ENCODE measurements at regions not wholly inside any gene's neighbourhood (a gene's known extent, or its start where the extent isn't known, plus 50 kb on each side); places are given as distances from the start of the nearest gene placed in this dataset.

- no peak for DNase-seq (ENCODE audit: low read depth in 2 of 2)
These were observed 120.7 kb upstream of the PAPPA start for GRCh38 chr9:116032683-116033440.

DNA sequence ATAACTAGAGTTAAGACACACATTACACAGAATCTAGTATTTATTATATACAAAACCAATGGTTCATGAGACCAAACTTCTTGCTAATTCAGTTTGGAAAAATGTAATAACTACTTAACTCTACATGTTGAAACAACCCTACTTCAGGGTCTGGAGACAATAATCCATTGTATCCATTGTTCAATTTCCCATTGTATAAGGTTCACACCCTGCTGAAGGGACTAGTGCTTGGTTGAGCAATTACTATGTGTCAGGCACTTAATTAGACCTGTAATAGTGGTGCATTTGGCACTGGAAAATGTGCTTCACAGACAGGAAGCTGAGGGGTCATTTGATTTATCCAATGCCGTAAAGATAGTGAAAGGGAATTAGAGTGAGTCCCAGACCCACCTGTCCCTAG lies 114.3 kb upstream of the PAPPA start:
- DNase-seq (ENCODE audit: low read depth in 2 of 2): no peak

- DNase-seq (ENCODE audit: low read depth in 2 of 2): no peak
These were observed 113.7 kb upstream of the PAPPA start for GRCh38 chr9:116039893-116040292.

DNA sequence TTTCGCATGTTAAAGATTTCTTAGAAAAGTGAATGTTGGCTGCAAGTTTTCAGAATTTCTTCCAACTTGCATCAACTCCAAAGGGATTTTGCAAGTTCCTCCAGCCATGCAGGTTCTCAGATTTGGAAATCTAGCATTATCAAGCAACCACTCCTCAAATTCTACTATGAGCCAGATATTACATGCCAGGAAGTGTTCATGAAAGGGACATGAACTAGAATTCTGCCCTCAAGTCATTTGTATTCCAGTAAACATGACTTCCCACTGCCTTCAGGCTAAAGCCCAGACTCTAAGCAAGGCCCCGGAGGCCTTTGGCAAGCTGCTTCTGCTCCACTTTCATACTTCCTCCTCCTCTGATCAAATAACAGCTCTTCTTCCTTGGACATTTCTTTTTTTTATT lies 111.3 kb upstream of the PAPPA start:
- DNase-seq (ENCODE audit: low read depth in 2 of 2): no peak

- no peak for DNase-seq (ENCODE audit: low read depth in 2 of 2)
These were observed 108.5 kb upstream of the PAPPA start for GRCh38 chr9:116045083-116045482.

GRCh38 chr9:116048081-116048480 lies 105.5 kb upstream of the PAPPA start:
- DNase-seq (ENCODE audit: low read depth in 2 of 2): no peak

GRCh38 chr9:116049456-116049855 lies 104.1 kb upstream of the PAPPA start:
- no peak for DNase-seq (ENCODE audit: low read depth in 2 of 2)

- DNase-seq (ENCODE audit: low read depth in 2 of 2): no peak
These were observed 102.1 kb upstream of the PAPPA start for GRCh38 chr9:116051528-116051927.

DNA sequence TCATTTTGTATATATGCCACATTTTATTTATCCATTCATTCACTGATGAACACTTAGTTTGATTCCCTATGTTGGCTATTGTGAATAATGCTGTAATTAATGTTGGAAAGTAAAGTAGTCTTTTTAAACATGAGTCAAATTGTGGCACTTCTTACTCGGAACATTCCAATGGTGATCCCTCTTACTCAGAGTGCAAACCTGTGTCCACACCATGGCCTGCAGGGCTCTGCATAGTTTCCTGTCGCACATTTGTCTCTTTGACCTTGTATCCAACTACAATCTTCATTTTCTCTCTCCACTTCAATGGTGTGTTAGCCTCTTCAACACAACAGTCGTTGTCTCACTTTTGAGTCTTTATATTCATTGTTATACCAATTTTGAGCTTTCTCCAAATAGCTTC lies 98.1 kb upstream of the PAPPA start:
- DNase-seq (ENCODE audit: low read depth in 2 of 2): no peak

- no peak for DNase-seq (ENCODE audit: low read depth in 2 of 2)
These were observed 96.2 kb upstream of the PAPPA start for GRCh38 chr9:116057371-116057770.

DNA sequence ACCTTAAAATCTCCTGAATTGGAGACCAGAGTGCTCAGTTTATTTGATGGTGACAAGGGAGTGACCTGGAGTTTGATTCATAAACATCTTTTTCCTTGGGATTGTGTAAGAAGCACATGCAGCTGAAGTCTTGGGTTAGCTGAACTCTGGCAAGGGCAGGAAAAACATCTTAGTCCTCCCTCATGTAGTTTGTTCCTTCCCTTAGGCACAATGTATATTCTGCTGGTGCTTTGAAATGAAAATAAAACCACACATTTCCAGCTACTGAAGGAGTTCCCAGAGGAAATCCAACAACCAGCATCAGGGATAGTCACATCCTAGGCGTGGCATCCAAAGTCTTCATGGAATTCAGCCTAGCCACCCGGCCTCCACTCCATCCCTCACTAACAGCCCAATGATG lies 95.2 kb upstream of the PAPPA start:
- DNase-seq (ENCODE audit: low read depth in 2 of 2): no peak

GRCh38 chr9:116059466-116059865 lies 94.1 kb upstream of the PAPPA start:
- DNase-seq (ENCODE audit: low read depth in 2 of 2): no peak

- DNase-seq (ENCODE audit: low read depth in 2 of 2): no peak
These were observed 93.0 kb upstream of the PAPPA start for GRCh38 chr9:116060631-116061030.

- DNase-seq (ENCODE audit: low read depth in 2 of 2): no peak
These were observed 91.9 kb upstream of the PAPPA start for GRCh38 chr9:116061546-116062205.

DNA sequence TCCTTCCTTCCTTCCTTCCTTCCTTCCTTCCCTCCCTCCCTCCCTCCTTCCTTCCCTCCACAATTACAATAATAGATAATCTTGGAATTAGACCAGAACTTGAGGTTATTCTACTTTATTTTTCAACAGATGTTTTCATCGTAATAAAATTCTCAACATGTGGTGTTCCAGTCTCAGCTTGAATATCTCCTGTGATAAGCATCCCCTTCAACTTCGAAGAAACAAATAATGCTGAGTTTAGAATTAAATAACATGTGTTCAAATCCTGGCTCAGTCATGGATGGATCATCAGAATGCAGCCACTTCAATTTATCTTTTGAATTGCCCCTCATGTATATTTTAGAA lies 91.4 kb upstream of the PAPPA start:
- no peak for DNase-seq (ENCODE audit: low read depth in 2 of 2)

GRCh38 chr9:116064970-116065369 lies 88.6 kb upstream of the PAPPA start:
- DNase-seq (ENCODE audit: low read depth in 2 of 2): no peak

DNA sequence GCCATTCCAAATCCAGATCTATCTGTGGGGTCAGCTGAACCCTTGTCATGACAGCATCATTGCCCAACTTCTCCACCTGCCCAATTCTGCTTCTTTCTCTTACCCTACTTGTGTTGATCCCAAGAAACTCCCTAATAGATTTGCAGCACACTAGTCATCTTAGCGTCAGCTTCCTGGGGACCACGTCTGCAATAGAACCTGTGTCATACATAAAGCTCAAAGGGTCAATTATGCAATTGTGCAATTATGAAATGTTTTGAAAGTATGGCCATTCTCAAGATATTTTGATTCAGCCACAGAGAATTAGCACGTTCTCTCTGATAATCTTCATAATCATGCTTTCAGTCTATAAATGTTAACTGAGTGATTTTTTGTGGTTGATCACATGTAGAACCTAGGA lies 87.4 kb upstream of the PAPPA start:
- DNase-seq (ENCODE audit: low read depth in 2 of 2): no peak

GRCh38 chr9:116067566-116067965 lies 86.0 kb upstream of the PAPPA start:
- DNase-seq (ENCODE audit: low read depth in 2 of 2): no peak

- DNase-seq (ENCODE audit: low read depth in 2 of 2): no peak
These were observed 83.2 kb upstream of the PAPPA start for GRCh38 chr9:116070256-116070914.

DNA sequence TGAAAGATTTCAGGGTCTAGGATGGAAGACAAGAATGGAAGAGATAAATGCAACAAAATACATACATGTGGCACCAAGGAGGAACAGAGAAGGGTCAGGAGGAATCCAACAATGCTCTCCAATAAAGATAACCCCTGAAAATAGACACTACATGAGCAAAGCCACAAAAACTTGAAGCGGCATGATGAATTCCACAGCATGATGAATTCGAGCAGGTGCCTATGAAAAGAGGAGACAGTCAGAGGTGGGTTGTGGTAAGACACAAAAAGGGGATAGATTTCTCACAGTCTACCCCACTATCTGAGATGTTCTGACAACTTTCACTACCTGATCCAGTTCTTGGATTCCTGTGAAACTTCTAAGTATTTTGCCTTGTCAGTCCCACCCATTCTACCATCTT lies 81.5 kb upstream of the PAPPA start:
- no peak for DNase-seq (ENCODE audit: low read depth in 2 of 2)

DNA sequence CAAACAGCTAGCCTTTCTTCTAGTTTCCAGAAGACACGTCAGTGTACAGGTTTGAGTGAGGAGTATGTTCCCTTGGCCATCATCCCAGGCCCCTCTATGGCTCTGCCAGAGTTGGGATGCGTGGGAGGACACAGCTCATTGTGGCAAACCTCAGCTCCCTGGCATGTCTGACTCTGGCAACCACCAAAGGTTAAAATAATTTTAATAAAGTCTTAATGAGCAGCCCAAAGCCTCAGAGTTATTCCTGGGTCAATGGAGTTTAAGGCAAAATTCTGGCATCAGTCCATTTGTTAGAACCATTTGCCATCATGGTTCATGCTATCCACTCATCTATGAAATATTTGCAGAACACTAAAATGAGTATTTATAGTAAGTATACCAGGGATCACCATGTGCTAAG lies 79.8 kb upstream of the PAPPA start:
- DNase-seq (ENCODE audit: low read depth in 2 of 2): no peak

DNA sequence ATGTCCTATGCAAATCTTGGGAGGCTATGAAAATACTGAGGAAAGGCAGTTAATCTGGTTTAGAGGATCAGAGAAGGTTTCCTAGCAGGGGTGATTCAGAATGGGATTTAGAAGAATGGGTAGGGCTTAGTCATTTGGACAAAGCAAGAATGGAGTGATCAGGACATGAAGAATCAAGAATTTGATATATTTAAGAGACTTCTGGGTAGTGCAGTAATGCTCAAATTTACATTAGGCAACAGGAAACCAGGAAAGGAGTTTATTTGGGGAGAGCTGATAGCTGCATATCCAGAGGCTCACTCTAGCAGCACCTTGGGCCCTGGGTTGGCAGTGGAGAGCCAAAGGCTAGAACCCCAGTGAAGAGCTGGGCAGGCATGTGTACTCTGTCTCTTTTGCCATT lies 78.9 kb upstream of the PAPPA start:
- DNase-seq (ENCODE audit: low read depth in 2 of 2): no peak

DNA sequence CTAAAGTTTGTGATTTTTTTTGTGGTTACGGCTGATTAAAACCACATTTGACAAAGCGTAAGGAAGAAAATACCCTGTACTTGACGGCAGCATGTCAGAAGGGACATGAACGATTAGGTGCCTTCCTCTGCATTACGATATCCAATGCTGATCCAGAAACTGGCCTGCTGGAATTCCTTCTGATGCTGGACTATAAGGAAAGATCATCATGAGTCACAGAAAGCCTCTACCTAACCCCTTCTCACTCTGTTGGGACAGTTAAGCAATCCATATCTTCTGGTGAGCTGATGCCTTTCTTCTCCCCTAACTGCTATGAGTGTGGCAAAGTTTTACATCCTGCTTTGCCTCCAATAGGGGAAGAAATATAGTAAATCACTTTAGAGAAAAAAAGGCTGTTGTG lies 78.4 kb upstream of the PAPPA start:
- no peak for DNase-seq (ENCODE audit: low read depth in 2 of 2)
